Peyer's patch (tissue), 4 donors: ENCODE measurements at regions not wholly inside any gene's neighbourhood (a gene's known extent, or its start where the extent isn't known, plus 50 kb on each side); places are given as distances from the start of the nearest gene placed in this dataset.

Source experiments
- POLR2A ChIP-seq, 2 donors: fragments of 450-650 bp; IDR thresholded peaks; one replicate each; pipeline ENCODE4 v1.5.1; 2017; ENCODE audit warnings: antibody characterized with exemption in 2 of 2, mild to moderate bottlenecking in 2 of 2, moderate library complexity in 2 of 2
- TF ChIP-seq, protein P1 (sequence below), 6 experiments: fragments of 450-650 bp in 4 of 6; fragments of 200-600 bp in 2 of 6; sonication (generic) in 1 of 6; IDR thresholded peaks; one replicate each; pipeline ENCODE4 v1.5.1; 2017 to 2019; ENCODE audit warnings: antibody characterized with exemption in 6 of 6, mild to moderate bottlenecking in 3 of 6, moderate library complexity in 1 of 6

DNA sequence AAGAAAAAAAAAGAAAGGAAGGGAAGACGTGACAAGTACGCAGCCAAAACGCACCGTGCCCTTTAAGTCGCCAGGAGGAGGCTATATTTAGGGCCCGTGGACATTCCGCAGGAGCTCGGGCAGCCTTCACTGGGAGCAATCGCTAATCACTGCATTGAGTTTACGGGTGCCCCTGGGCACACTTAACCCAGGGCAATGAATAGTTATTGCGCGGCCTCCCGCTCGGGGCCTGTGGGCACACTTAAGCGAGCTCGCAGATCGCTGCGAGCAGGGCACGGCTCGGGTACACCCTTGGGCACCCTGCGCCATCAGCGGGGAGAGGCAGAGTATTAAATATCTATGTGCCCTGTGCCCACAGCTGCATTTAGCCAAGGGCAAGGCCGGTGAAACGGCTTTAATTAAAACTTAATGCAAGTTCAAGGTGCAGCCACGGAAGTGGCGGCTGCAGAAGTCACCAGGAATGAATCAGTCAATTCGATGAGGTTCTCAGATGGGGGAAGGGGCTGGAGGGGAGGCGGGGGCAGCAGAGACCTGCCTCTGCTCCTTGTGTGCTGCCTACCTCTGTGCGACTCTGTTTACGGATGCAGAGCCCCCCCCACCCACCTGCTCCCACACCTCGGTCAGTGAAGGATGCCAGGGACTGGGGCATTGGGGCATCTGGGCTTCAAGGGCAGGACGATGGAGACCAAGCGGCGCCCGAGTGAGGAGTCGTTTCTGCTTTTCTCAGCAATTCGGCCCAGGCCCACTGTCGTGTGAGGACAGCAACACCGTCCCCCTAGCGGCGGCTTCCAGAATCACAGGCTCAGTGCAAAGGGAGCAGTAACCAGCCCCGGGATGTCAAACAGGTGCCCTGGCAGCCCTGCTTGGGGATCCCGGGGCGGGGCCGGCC lies 51.8 kb upstream of the TARDBP start:
- TF ChIP-seq, protein P1, sequence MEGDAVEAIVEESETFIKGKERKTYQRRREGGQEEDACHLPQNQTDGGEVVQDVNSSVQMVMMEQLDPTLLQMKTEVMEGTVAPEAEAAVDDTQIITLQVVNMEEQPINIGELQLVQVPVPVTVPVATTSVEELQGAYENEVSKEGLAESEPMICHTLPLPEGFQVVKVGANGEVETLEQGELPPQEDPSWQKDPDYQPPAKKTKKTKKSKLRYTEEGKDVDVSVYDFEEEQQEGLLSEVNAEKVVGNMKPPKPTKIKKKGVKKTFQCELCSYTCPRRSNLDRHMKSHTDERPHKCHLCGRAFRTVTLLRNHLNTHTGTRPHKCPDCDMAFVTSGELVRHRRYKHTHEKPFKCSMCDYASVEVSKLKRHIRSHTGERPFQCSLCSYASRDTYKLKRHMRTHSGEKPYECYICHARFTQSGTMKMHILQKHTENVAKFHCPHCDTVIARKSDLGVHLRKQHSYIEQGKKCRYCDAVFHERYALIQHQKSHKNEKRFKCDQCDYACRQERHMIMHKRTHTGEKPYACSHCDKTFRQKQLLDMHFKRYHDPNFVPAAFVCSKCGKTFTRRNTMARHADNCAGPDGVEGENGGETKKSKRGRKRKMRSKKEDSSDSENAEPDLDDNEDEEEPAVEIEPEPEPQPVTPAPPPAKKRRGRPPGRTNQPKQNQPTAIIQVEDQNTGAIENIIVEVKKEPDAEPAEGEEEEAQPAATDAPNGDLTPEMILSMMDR (IDR thresholded peaks at IDR 0.05): peak; percentile 75 to 86 (median 78)
- TF ChIP-seq POLR2A (IDR thresholded peaks at IDR 0.05): no peak
